ENCODE measurements at regions not wholly inside any gene's neighbourhood (a gene's known extent, or its start where the extent isn't known, plus 50 kb on each side); places are given as distances from the start of the nearest gene placed in this dataset.

DNA sequence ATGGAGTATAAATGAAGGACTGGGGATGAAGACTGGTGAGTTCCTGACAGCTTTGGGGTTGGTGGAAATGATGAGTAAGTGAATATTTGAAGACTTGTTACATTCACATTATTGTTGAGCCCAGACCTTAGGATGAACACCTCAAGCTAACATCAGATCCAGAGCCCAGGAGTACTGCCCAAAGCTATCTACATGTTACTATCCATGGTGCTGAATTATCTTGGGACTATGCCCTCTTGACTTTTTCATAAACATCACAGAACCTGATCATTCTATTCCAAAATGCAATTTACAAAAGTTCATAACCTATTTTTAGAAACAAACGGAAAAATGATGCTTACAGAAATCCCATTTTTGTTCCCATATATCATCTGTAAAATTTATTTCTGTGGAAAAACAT, 613.3 kb downstream of the TUSC7 start:
- H3K4me1 Mint-ChIP-seq (ENCODE audit: low read depth) = no peaks in the 10 kb centered on the region
- H3K4me3 Mint-ChIP-seq = no peak overlapping the region
- intact Hi-C loops (cut with micrococcal nuclease) = no loop called here
- peaks cover 8% of the 10 kb centered on the region for H3K9me3 Mint-ChIP-seq
- no peak overlapping the region for H3K27ac Mint-ChIP-seq
- no peaks in the 10 kb centered on the region for H3K36me3 Mint-ChIP-seq (ENCODE audit: low read depth)
- no peaks in the 10 kb centered on the region for H3K27me3 Mint-ChIP-seq

- no peaks in the 10 kb centered on the region for H3K4me1 Mint-ChIP-seq (ENCODE audit: low read depth)
- H3K9me3 Mint-ChIP-seq = no peaks in the 10 kb centered on the region
- H3K27ac Mint-ChIP-seq = no peak overlapping the region
- no peaks in the 10 kb centered on the region for H3K36me3 Mint-ChIP-seq (ENCODE audit: low read depth)
- H3K4me3 Mint-ChIP-seq = no peak overlapping the region
- no peaks in the 10 kb centered on the region for H3K27me3 Mint-ChIP-seq
- intact Hi-C loops (cut with micrococcal nuclease) = no loop called here
These were observed 637.3 kb downstream of the TUSC7 start for GRCh38 chr3:117346901-117347300.

- H3K4me3 Mint-ChIP-seq = no peak overlapping the region
- no peaks in the 10 kb centered on the region for H3K36me3 Mint-ChIP-seq (ENCODE audit: low read depth)
- no peaks in the 10 kb centered on the region for H3K4me1 Mint-ChIP-seq (ENCODE audit: low read depth)
- no peaks in the 10 kb centered on the region for H3K27me3 Mint-ChIP-seq
- H3K9me3 Mint-ChIP-seq = no peaks in the 10 kb centered on the region
- intact Hi-C loops (cut with micrococcal nuclease) = no loop called here
- no peak overlapping the region for H3K27ac Mint-ChIP-seq
These were observed 639.3 kb downstream of the TUSC7 start for GRCh38 chr3:117348884-117349283.

DNA sequence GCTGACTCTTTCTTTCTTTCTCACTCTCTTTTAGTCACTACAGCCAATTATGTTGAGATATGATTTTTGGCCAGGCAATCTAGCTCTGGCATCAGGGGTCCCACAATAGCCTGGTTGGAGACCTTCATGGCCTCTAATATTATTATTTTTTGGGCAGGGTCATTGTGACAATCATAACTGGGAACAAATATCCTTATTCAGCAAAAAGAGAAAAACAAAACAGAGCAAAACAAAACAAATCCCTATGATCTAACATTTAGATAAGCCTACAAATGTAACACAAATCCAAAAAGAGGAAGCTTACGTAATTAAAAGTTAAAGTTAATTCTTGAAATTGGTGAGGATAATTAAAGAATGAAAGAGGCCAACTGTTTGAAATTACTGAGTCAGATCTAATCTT, 640.0 kb downstream of the TUSC7 start:
- Mint-ChIP-seq H3K27ac (no peak overlapping the region), H3K4me3 (no peak overlapping the region), H3K27me3 (no peaks in the 10 kb centered on the region), H3K36me3 (ENCODE audit: low read depth) (no peaks in the 10 kb centered on the region), H3K4me1 (ENCODE audit: low read depth) (no peaks in the 10 kb centered on the region), H3K9me3 (no peaks in the 10 kb centered on the region)
- intact Hi-C loops (cut with micrococcal nuclease) = no loop called here

DNA sequence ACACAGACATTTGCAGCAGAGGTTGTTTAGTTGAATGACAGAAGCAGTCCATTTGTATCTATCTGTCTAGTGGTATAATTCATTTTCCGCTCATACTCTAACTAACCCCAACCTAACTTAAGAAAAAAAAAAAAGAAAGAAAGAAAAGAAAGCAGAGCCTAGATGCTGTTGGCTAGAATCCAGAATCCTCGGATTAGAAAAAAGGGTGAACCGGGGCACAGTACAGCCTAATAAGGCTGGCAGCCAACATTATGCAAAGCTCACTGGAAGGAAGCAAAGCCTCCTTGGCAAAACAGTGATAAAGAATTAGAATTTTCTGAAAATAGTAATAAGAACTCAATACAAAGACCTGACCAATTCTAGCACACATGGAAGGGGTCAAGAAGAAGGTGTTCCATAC, 640.8 kb downstream of the TUSC7 start:
- Mint-ChIP-seq H3K27ac (no peak overlapping the region), H3K4me1 (ENCODE audit: low read depth) (no peaks in the 10 kb centered on the region), H3K36me3 (ENCODE audit: low read depth) (no peaks in the 10 kb centered on the region), H3K9me3 (no peaks in the 10 kb centered on the region), H3K27me3 (no peaks in the 10 kb centered on the region), H3K4me3 (no peak overlapping the region)
- intact Hi-C loops (cut with micrococcal nuclease) = no loop called here

- Mint-ChIP-seq H3K4me1 (ENCODE audit: low read depth) (no peaks in the 10 kb centered on the region), H3K4me3 (no peak overlapping the region), H3K9me3 (no peaks in the 10 kb centered on the region), H3K36me3 (ENCODE audit: low read depth) (no peaks in the 10 kb centered on the region), H3K27ac (no peak overlapping the region), H3K27me3 (no peaks in the 10 kb centered on the region)
- intact Hi-C loops (cut with micrococcal nuclease) = loop anchor here (2.0 to 5.0 kb wide), 2 partner anchors 335 to 583 kb away; no protein-coding TSS in a partner anchor
These were observed 646.0 kb downstream of the TUSC7 start for GRCh38 chr3:117355566-117355965.

GRCh38 chr3:117356091-117356705, 646.6 kb downstream of the TUSC7 start:
- Mint-ChIP-seq H3K27me3 (no peaks in the 10 kb centered on the region), H3K27ac (no peak overlapping the region), H3K4me3 (no peak overlapping the region), H3K4me1 (ENCODE audit: low read depth) (no peaks in the 10 kb centered on the region), H3K9me3 (peaks cover 4% of the 10 kb centered on the region), H3K36me3 (ENCODE audit: low read depth) (no peaks in the 10 kb centered on the region)
- intact Hi-C loops (cut with micrococcal nuclease) = loop anchor here (5.0 kb wide), 1 partner anchor 584 kb away; no protein-coding TSS in a partner anchor

- no peaks in the 10 kb centered on the region for H3K36me3 Mint-ChIP-seq (ENCODE audit: low read depth)
- intact Hi-C loops (cut with micrococcal nuclease) = loop anchor here (5.0 kb wide), 1 partner anchor 587 kb away; no protein-coding TSS in a partner anchor
- peaks cover 13% of the 10 kb centered on the region for H3K9me3 Mint-ChIP-seq
- no peak overlapping the region for H3K4me3 Mint-ChIP-seq
- H3K4me1 Mint-ChIP-seq (ENCODE audit: low read depth) = no peaks in the 10 kb centered on the region
- no peaks in the 10 kb centered on the region for H3K27me3 Mint-ChIP-seq
- H3K27ac Mint-ChIP-seq = no peak overlapping the region
These were observed 649.2 kb downstream of the TUSC7 start for GRCh38 chr3:117358717-117359314.

GRCh38 chr3:117366574-117366973, 657.0 kb downstream of the TUSC7 start:
- Mint-ChIP-seq H3K4me1 (ENCODE audit: low read depth) (no peaks in the 10 kb centered on the region), H3K36me3 (ENCODE audit: low read depth) (no peaks in the 10 kb centered on the region), H3K27me3 (no peaks in the 10 kb centered on the region), H3K4me3 (no peak overlapping the region), H3K9me3 (peaks cover 5% of the 10 kb centered on the region), H3K27ac (no peak overlapping the region)
- intact Hi-C loops (cut with micrococcal nuclease) = no loop called here

DNA sequence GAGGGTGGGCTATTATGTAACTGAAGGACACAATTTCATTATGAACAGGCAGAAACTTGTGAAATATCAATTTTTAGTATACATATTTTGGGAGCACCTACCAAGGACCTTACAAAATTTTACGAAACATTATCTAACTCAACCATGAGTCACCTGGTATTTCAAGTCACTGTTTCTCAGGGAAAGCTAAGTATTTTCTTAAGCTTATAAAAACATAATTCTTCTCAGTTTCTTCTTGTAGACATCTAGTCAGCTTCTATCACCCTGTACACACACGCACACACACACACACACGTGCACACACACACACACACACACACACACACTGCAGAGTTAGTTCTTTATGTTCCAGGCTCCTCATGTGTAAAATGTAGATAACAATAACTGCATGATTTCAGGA, 658.3 kb downstream of the TUSC7 start:
- Mint-ChIP-seq H3K27ac (no peak overlapping the region), H3K4me3 (no peak overlapping the region), H3K9me3 (no peaks in the 10 kb centered on the region), H3K36me3 (ENCODE audit: low read depth) (no peaks in the 10 kb centered on the region), H3K27me3 (no peaks in the 10 kb centered on the region), H3K4me1 (ENCODE audit: low read depth) (no peaks in the 10 kb centered on the region)
- intact Hi-C loops (cut with micrococcal nuclease) = no loop called here

DNA sequence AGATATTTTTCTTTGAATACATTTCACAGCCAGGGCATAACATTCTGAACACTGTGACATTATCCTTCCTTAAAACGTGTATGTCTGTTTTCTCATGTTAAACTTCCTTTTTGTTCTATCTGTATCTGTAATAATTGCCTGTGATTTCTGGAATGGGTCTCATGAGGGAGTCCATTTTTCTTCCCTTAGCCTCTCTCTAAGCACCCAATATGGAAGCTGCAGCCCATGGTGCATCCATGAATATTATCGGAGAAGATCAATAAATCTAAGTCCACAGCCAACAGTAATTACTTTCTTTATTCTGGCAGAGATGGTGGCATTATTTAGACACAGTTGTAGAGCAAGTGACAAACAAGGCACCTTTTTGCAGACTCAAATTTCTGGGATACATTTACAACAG, 671.1 kb downstream of the TUSC7 start:
- intact Hi-C loops (cut with micrococcal nuclease) = no loop called here
- H3K9me3 Mint-ChIP-seq = no peaks in the 10 kb centered on the region
- no peak overlapping the region for H3K27ac Mint-ChIP-seq
- no peaks in the 10 kb centered on the region for H3K4me1 Mint-ChIP-seq (ENCODE audit: low read depth)
- no peaks in the 10 kb centered on the region for H3K27me3 Mint-ChIP-seq
- H3K36me3 Mint-ChIP-seq (ENCODE audit: low read depth) = no peaks in the 10 kb centered on the region
- H3K4me3 Mint-ChIP-seq = no peak overlapping the region

- no peak overlapping the region for H3K4me3 Mint-ChIP-seq
- no peaks in the 10 kb centered on the region for H3K36me3 Mint-ChIP-seq (ENCODE audit: low read depth)
- no peak overlapping the region for H3K27ac Mint-ChIP-seq
- no peaks in the 10 kb centered on the region for H3K4me1 Mint-ChIP-seq (ENCODE audit: low read depth)
- H3K27me3 Mint-ChIP-seq = peaks cover 3% of the 10 kb centered on the region
- H3K9me3 Mint-ChIP-seq = no peaks in the 10 kb centered on the region
- intact Hi-C loops (cut with micrococcal nuclease) = no loop called here
These were observed 683.5 kb downstream of the TUSC7 start for GRCh38 chr3:117393119-117393518.

DNA sequence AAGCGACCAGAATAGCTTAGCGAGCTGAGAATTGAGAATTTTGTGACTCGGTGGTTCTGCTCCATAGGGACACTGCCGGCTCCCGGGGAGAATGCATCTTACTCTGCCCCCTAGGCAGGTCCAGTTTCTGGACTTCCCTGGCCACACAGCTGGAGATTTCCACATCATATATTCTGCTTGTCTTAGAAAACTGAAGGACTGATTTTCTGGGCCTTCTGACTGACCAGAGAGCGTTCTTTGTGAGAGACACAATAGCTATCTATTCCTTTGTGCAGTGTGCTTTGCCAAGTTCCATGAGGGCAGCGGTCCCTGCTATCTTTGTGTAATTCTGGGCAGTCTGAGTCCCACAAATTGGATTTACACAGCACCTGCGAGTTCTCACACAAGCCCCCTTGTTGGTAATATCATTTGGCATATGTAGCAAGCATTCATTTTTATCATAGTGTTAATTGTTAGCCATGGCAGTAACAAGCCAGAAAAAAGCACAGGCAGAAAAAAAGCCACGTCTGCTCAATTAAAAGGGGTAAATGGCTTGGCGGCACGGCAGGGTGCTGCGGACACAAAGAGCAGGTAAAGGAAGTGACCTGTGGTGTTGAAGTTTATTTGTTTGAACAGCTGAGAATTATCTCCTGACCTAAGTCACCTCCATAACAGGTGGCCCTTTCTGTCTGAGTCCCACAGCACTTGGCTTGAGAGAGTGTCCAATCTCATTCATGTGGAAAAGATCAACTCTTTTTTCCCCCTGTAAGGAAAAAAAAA, 688.7 kb downstream of the TUSC7 start:
- intact Hi-C loops (cut with micrococcal nuclease) = no loop called here
- H3K9me3 Mint-ChIP-seq = no peaks in the 10 kb centered on the region

DNA sequence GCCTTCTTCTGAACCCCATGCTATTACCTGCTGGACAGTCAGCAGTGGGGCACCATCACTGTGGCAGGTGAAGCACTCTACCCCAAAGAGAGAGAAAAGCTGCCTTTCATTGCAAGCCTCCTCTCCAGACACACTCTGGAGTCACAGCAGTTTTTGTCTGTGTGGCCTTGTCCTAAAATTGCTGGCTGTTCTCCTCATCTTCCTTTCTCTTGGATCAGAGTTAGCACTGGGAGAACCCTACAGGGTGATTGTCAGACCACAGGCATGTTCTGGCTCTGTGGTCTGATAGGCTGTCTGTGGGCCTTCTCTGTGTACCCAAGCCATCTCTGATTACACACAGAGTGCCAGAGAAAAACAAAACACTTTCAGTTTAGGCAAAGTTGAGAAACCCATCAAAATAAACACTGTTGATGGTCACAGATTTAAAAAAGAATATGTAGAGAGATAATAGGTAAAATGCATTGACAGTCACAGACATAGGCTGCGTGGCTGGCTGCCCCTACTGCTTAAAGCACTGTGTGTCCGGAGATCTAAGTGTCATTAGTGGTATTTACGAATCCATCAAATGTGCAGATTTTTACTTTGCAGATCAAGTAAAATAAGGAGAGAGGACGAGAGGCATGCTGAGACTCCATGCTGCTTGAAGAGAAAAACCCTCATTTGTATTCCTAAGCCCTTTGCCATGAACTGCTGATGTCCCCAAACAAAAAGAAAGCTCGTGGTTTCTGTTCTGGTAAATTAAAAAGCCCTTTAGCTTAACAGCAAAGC, 689.9 kb downstream of the TUSC7 start:
- H3K4me1 Mint-ChIP-seq (ENCODE audit: low read depth) = peaks cover under 1% of the 10 kb centered on the region
- no peak overlapping the region for H3K4me3 Mint-ChIP-seq
- H3K9me3 Mint-ChIP-seq = no peaks in the 10 kb centered on the region
- no peaks in the 10 kb centered on the region for H3K36me3 Mint-ChIP-seq (ENCODE audit: low read depth)
- H3K27me3 Mint-ChIP-seq = peaks cover 1% of the 10 kb centered on the region
- no peak overlapping the region for H3K27ac Mint-ChIP-seq
- intact Hi-C loops (cut with micrococcal nuclease) = no loop called here

More for the DNA sequence above, 688.7 kb downstream of the TUSC7 start:
- Mint-ChIP-seq H3K27ac (no peak overlapping the region), H3K4me3 (no peak overlapping the region), H3K27me3 (peaks cover 3% of the 10 kb centered on the region), H3K36me3 (ENCODE audit: low read depth) (no peaks in the 10 kb centered on the region), H3K4me1 (ENCODE audit: low read depth) (no peaks in the 10 kb centered on the region)
